GM12878 (cell line): ENCODE measurements at regions not wholly inside any gene's neighbourhood (a gene's known extent, or its start where the extent isn't known, plus 50 kb on each side); places are given as distances from the start of the nearest gene placed in this dataset.

Experiments used
- ATAC-seq: fragments of 200-7000 bp; cut with Tn5 transposase; 3 replicates; pipeline ENCODE4 v1.9.1; 2020; ENCODE audit warnings: mild to moderate bottlenecking, moderate library complexity
- BruUV-seq: library from RNA; stranded (reverse); fragments of 400-500 nt; replicated peaks from 2 replicates; lab custom pipeline; 2021; lab: Mats Ljungman, UMichigan
- CTCF ChIA-PET: fragments of 300-600 bp; sonication (Branson Sonifier 250); formaldehyde crosslinking; extraction: SDS; loops from one replicate; lab custom pipeline; 2021; ENCODE audit warnings: inconsistent platforms; lab: Yijun Ruan, JAX
- POLR2A ChIA-PET: fragments of 350-600 bp; formaldehyde crosslinking; extraction: SDS; loops from one replicate; lab custom pipeline; 2021; ENCODE audit warnings: inconsistent platforms; lab: Charles Lee
- RAD21 ChIA-PET: fragments of 300-600 bp; sonication (Branson Sonifier 250); formaldehyde crosslinking; loops from one replicate; lab custom pipeline; 2023; ENCODE audit warnings: antibody characterized with exemption; ENCODE audit not compliant: unreplicated experiment; lab: Charles Lee
- SMC1A ChIA-PET: fragments of 300-600 bp; sonication (Branson Sonifier 250); formaldehyde crosslinking; loops from one replicate; lab custom pipeline; 2023; ENCODE audit not compliant: unreplicated experiment, uncharacterized antibody; lab: Charles Lee
- DNase-seq: peaks from one replicate; pipeline ENCODE4 v3.0.0-alpha.2; 2011; ENCODE audit warnings: low read depth, low spot score
- FAIRE-seq: peaks from 3 replicates; lab custom pipeline; 2011; peaks lifted over from hg19 to GRCh38; lab: Jason Lieb, UNC
- H2AFZ ChIP-seq: 2 replicates; pipeline ENCODE4 v1.6.0; 2011; ENCODE audit warnings: low read depth, low read length, control low read depth; ENCODE audit not compliant: control insufficient read depth
- H3K27ac ChIP-seq: 2 replicates; pipeline ENCODE4 v1.5.1; 2011; ENCODE audit warnings: control low read depth; ENCODE audit not compliant: control insufficient read depth, insufficient read depth
- H3K27me3 ChIP-seq, 2 experiments: replicated peaks in 1 of 2; 2 replicates each; pipeline versions ENCODE4 v1.6.0 to v1.6.1; 2011; ENCODE audit warnings: low read length in 1 of 2; ENCODE audit not compliant: control insufficient read depth in 2 of 2, insufficient read depth in 2 of 2
- H3K36me3 ChIP-seq, 2 experiments: 2 replicates each; pipeline ENCODE4 v1.5.1; 2011; ENCODE audit warnings: low read length in 1 of 2; ENCODE audit not compliant: control insufficient read depth in 2 of 2, insufficient read depth in 2 of 2
- H3K4me1 ChIP-seq: 2 replicates; pipeline ENCODE4 v1.6.1; 2011; ENCODE audit warnings: mild to moderate bottlenecking, low read length, moderate library complexity, mixed read lengths; ENCODE audit not compliant: control insufficient read depth, insufficient read depth
- H3K4me2 ChIP-seq: 2 replicates; pipeline ENCODE4 v1.6.0; 2011; ENCODE audit warnings: control low read depth; ENCODE audit not compliant: control insufficient read depth, insufficient read depth
- H3K4me3 ChIP-seq: fragments of 200-600 bp; sonication (generic); 2 replicates; pipeline ENCODE4 v1.5.1; 2016
- H3K79me2 ChIP-seq: 2 replicates; pipeline ENCODE4 v1.6.0; 2011; ENCODE audit warnings: low read length; ENCODE audit not compliant: control insufficient read depth, insufficient read depth
- H3K9ac ChIP-seq: 2 replicates; pipeline ENCODE4 v1.8.0; 2011; ENCODE audit warnings: low read length, control low read depth, mixed read lengths; ENCODE audit not compliant: control insufficient read depth, insufficient read depth
- H3K9me3 ChIP-seq: replicated peaks from 3 replicates; pipeline ENCODE4 v1.5.1; 2011; ENCODE audit warnings: mild to moderate bottlenecking, low read length; ENCODE audit not compliant: control insufficient read depth, insufficient read depth
- H4K20me1 ChIP-seq: 2 replicates; pipeline ENCODE4 v1.6.0; 2011; ENCODE audit not compliant: control insufficient read depth, insufficient read depth
- CREM ChIP-seq: IDR thresholded peaks from 2 replicates; pipeline ENCODE4 v1.6.1; 2014; ENCODE audit warnings: antibody characterized with exemption, low read depth
- EP300 ChIP-seq, 2 experiments: fragments of 150-350 bp in 1 of 2; IDR thresholded peaks; 2 replicates each; pipeline ENCODE4 v1.6.1; 2011 to 2012; ENCODE audit warnings: low read depth in 2 of 2, low read length in 2 of 2, borderline replicate concordance in 1 of 2, improper control_type of control experiment in 1 of 2, inconsistent platforms in 1 of 2; ENCODE audit not compliant: control insufficient read depth in 1 of 2
- IKZF1 ChIP-seq: fragments of 450-650 bp; conservative IDR thresholded peaks from 2 replicates; pipeline ENCODE4 v1.6.1; 2017; ENCODE audit warnings: antibody characterized with exemption, mild to moderate bottlenecking
- KDM1A ChIP-seq: fragments of 200-600 bp; sonication (generic); IDR thresholded peaks from 2 replicates; pipeline ENCODE4 v1.6.1; 2016; ENCODE audit warnings: borderline replicate concordance
- POLR2AphosphoS2 ChIP-seq: IDR thresholded peaks from 2 replicates; pipeline ENCODE4 v1.6.1; 2011; ENCODE audit warnings: low read depth, mild to moderate bottlenecking, low read length, improper control_type of control experiment, moderate library complexity
- RAD21 ChIP-seq: IDR thresholded peaks from 2 replicates; pipeline ENCODE4 v1.6.1; 2011; ENCODE audit warnings: mild to moderate bottlenecking, low read depth, low read length, moderate library complexity; ENCODE audit not compliant: insufficient read depth
- TAF1 ChIP-seq: IDR thresholded peaks from 2 replicates; pipeline ENCODE4 v1.6.1; 2011; ENCODE audit warnings: mild to moderate bottlenecking, low read depth, low read length, borderline replicate concordance
- ZBED1 ChIP-seq: IDR thresholded peaks from 2 replicates; pipeline ENCODE4 v1.6.1; 2016; ENCODE audit warnings: borderline replicate concordance
- ZNF384 ChIP-seq: IDR thresholded peaks from 2 replicates; pipeline ENCODE4 v1.6.1; 2012; ENCODE audit warnings: low read depth, mild to moderate bottlenecking, low read length, improper control_type of control experiment, borderline replicate concordance
- WGBS: methylation state at CpG from one replicate; pipeline ENCODE4 v1.1.6; 2016; ENCODE audit warnings: low lambda C conversion rate; ENCODE audit not compliant: insufficient replicate concordance, insufficient coverage; ENCODE audit errors: missing lambda C conversion rate; 5-methylcytosine and 5-hydroxymethylcytosine counted together
- in situ Hi-C: fragments of 300-500 bp; cut with MboI; formaldehyde crosslinking; loops from 9 replicates; pipeline ENCODE4 v1.14.3; 2018; ENCODE audit warnings: mixed read lengths
- intact Hi-C: fragments of 100-400 bp; cut with micrococcal nuclease; formaldehyde crosslinking; loops from one replicate; pipeline ENCODE4 v1.14.2; 2022; ENCODE audit not compliant: unreplicated experiment
- TF ChIP-seq, protein P1 (sequence below): fragments of 450-650 bp; IDR thresholded peaks from 2 replicates; pipeline ENCODE4 v1.6.1; 2017; ENCODE audit warnings: antibody characterized with exemption, mild to moderate bottlenecking, moderate library complexity
- TF ChIP-seq, protein P2 (sequence below): fragments of 450-650 bp; IDR thresholded peaks from 2 replicates; pipeline ENCODE4 v1.6.1; 2017; ENCODE audit warnings: mild to moderate bottlenecking, moderate library complexity

DNA sequence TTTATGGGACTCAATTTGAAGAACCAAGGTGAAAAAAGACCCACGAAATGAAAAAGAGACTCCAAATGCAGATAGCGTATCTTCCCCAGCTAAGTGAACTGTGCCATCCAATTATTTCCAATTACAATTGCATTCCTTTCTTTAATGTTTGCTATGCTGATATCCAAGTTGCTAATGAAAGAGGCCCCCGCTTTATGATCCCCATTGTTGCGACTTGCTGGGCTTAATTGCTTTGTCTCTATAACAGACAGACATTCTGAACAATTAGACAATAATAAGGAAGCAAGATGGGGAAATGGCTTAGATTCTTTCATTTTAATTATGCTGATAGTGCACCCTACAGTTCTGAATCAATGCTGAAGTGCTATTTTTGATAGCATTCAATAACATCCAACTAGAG is 354.3 kb downstream of the KIF4B start:
- no peaks in the 10 kb centered on the region for H3K27me3 ChIP-seq
- no peaks in the 10 kb centered on the region for H4K20me1 ChIP-seq
- POLR2A ChIA-PET = no interaction called here
- no peak for DNase-seq
- no peaks in the 10 kb centered on the region for H3K9me3 ChIP-seq
- no peak overlapping the region for H3K27ac ChIP-seq
- no peak overlapping the region for H3K9ac ChIP-seq
- H3K4me3 ChIP-seq = no peak overlapping the region
- in situ Hi-C loops = no loop called here
- TF ChIP-seq, protein P1, sequence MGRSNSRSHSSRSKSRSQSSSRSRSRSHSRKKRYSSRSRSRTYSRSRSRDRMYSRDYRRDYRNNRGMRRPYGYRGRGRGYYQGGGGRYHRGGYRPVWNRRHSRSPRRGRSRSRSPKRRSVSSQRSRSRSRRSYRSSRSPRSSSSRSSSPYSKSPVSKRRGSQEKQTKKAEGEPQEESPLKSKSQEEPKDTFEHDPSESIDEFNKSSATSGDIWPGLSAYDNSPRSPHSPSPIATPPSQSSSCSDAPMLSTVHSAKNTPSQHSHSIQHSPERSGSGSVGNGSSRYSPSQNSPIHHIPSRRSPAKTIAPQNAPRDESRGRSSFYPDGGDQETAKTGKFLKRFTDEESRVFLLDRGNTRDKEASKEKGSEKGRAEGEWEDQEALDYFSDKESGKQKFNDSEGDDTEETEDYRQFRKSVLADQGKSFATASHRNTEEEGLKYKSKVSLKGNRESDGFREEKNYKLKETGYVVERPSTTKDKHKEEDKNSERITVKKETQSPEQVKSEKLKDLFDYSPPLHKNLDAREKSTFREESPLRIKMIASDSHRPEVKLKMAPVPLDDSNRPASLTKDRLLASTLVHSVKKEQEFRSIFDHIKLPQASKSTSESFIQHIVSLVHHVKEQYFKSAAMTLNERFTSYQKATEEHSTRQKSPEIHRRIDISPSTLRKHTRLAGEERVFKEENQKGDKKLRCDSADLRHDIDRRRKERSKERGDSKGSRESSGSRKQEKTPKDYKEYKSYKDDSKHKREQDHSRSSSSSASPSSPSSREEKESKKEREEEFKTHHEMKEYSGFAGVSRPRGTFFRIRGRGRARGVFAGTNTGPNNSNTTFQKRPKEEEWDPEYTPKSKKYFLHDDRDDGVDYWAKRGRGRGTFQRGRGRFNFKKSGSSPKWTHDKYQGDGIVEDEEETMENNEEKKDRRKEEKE = no peak
- TF ChIP-seq IKZF1 = no peak
- no peak for TF ChIP-seq KDM1A
- TF ChIP-seq RAD21 = no peak
- TF ChIP-seq ZNF384 = no peak
- intact Hi-C loops = no loop called here
- H2AFZ ChIP-seq = no peak overlapping the region
- ATAC-seq = no peak
- SMC1A ChIA-PET = interaction anchor here (0.9 kb wide), 1 partner anchor 52 kb away, joined by 3 read pairs; no protein-coding TSS in a partner anchor
- 39% methylated on average over 4 of the region's 4 CpGs for WGBS
- H3K36me3 ChIP-seq = no peaks in the 10 kb centered on the region
- no peak overlapping the region for H3K4me2 ChIP-seq
- H3K4me1 ChIP-seq = no peaks in the 10 kb centered on the region
- H3K79me2 ChIP-seq = no peaks in the 10 kb centered on the region
- no TSS peak for BruUV-seq
- no peak for FAIRE-seq
- CTCF ChIA-PET = no interaction called here
- RAD21 ChIA-PET = no interaction called here

DNA sequence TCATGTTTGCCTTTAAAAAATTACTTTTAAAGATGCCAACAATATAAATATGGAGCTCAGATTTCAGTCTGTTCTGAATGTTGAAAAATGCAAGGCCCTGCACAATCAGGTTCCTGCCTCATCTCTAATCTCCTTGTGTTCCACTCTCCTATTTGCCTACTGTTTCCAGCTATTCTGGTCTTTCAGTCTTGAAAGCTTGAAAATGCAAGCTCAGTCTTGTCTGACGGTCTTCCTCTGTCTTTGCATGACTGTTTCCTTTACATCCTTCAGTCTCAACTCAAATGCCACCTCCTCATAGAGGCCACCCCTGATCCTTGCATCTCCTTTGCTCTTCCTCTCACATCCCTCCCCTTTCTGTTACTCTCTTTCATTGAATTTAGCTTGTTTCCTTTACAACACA is 354.9 kb downstream of the KIF4B start:
- Histone ChIP-seq H3K27me3 (no peaks in the 10 kb centered on the region), H4K20me1 (no peaks in the 10 kb centered on the region), H3K4me2 (no peak overlapping the region), H3K4me1 (no peaks in the 10 kb centered on the region), H2AFZ (no peak overlapping the region), H3K4me3 (no peak overlapping the region), H3K9ac (no peak overlapping the region), H3K36me3 (no peaks in the 10 kb centered on the region), H3K27ac (no peak overlapping the region), H3K9me3 (no peaks in the 10 kb centered on the region), H3K79me2 (no peaks in the 10 kb centered on the region)
- intact Hi-C loops = no loop called here
- SMC1A ChIA-PET = interaction anchor here (0.6 to 0.9 kb wide), 2 partner anchors 53 to 454 kb away, joined by 3 read pairs; no protein-coding TSS in a partner anchor
- POLR2A ChIA-PET = no interaction called here
- no TSS peak for BruUV-seq
- ATAC-seq (no peak), FAIRE-seq (no peak), DNase-seq (no peak)
- RAD21 ChIA-PET = no interaction called here
- 0% methylated on average over 1 of the region's 1 CpG for whole genome bisulfite sequencing
- CTCF ChIA-PET = no interaction called here
- in situ Hi-C loops = no loop called here
- TF ChIP-seq POLR2AphosphoS2 (no peak), ZBED1 (no peak), TAF1 (no peak), EP300 (IDR thresholded peaks at IDR 0.05; ENCODE audit: borderline replicate concordance in 1 of 2, control insufficient read depth in 1 of 2, low read depth in 2 of 2, low read length in 2 of 2) (no peak), CREM (no peak)
- TF ChIP-seq, protein P2, sequence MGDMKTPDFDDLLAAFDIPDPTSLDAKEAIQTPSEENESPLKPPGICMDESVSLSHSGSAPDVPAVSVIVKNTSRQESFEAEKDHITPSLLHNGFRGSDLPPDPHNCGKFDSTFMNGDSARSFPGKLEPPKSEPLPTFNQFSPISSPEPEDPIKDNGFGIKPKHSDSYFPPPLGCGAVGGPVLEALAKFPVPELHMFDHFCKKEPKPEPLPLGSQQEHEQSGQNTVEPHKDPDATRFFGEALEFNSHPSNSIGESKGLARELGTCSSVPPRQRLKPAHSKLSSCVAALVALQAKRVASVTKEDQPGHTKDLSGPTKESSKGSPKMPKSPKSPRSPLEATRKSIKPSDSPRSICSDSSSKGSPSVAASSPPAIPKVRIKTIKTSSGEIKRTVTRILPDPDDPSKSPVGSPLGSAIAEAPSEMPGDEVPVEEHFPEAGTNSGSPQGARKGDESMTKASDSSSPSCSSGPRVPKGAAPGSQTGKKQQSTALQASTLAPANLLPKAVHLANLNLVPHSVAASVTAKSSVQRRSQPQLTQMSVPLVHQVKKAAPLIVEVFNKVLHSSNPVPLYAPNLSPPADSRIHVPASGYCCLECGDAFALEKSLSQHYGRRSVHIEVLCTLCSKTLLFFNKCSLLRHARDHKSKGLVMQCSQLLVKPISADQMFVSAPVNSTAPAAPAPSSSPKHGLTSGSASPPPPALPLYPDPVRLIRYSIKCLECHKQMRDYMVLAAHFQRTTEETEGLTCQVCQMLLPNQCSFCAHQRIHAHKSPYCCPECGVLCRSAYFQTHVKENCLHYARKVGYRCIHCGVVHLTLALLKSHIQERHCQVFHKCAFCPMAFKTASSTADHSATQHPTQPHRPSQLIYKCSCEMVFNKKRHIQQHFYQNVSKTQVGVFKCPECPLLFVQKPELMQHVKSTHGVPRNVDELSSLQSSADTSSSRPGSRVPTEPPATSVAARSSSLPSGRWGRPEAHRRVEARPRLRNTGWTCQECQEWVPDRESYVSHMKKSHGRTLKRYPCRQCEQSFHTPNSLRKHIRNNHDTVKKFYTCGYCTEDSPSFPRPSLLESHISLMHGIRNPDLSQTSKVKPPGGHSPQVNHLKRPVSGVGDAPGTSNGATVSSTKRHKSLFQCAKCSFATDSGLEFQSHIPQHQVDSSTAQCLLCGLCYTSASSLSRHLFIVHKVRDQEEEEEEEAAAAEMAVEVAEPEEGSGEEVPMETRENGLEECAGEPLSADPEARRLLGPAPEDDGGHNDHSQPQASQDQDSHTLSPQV = no peak
